Stimulated activated CD4-positive, alpha-beta T cell treated with anti-CD3 and anti-CD28 coated beads, Interleukin-2, amount 100 ng/mL, for 4 hours (primary cell): ENCODE measurements at regions not wholly inside any gene's neighbourhood (a gene's known extent, or its start where the extent isn't known, plus 50 kb on each side); places are given as distances from the start of the nearest gene placed in this dataset.
A peak's percentile ranks its signal among the peaks of the same experiment; 100 is the strongest.
"Not testable (repeated sequence)": the region's sequence is repeated elsewhere in the genome, so short reads cannot be mapped to it uniquely, and the experiment has no call there.

Experiments
- DNase-seq: peaks from one replicate; pipeline ENCODE4 v3.0.0-alpha.2; 2020; ENCODE audit warnings: low read depth

DNA sequence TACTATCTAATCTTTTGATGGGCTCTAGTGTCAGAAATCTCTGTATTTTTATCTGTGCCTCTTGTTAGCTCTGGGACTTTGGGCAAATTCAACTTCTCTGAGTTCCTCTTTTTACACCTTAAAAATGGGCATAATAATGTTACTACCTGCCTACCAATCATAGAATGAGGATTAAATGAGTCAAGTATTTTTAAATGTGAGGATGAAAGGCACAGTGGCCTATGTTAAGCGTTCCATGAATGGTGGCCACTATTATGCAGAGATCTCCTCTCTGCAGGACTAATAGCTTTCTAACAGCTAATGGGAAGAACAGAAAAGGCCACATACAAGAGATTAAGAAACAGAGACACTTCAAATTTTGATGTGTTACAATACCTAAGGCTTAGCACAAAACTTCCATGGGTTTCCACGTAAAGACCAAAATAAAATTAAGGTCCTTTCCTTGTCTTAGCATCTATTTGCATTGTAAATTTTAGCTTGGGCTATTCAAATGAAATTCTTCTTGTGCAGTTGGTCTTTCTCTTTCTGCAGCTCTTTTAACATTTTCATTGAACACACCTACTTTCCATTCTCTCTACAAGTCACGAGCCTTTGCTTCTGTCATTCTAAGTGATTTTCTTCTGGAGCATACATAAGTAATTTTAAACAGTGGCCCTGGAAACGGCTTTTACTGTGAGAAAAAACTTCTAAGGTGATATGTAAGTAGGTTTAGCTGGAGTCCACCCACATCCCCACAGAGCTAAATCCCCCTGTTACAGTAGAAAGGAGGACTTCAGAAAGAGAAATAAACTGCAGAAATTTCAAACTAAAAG, 117.9 kb upstream of the MED14 start:
- DNase-seq: no peak

DNA sequence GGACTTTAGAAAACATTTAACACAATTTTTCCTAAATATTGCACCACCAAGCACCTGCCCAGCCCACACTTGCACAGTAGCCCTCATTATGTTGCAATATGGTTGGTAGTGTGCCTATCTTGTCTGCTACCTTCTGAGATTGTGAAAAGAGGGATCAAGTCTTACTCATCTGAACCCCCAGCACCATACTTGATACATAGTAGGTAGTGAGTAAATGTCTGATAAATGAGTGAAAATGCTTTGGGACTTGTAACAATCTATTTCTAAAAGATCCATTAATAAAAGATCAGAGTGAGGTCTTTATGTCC, 118.4 kb upstream of the MED14 start:
- no peak for DNase-seq

DNA sequence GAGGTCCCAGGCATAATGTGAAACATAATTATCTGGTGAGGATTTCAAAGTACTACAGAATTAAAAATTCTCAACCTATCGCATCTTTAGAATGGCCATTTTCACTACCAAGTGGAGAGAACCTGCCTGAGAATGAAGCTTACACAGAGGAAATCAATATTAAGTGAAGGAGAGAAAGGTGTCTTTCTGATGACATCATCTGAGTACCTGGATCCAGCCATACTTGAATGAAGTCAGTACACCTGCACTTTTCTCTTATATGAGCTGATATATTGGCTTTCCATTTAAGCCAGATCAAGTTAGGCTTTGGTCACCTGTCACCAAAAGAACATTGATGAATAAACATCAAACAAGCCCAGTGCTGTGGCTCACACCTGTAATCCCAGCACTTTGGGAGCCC, 118.9 kb upstream of the MED14 start:
- DNase-seq: no peak

DNA sequence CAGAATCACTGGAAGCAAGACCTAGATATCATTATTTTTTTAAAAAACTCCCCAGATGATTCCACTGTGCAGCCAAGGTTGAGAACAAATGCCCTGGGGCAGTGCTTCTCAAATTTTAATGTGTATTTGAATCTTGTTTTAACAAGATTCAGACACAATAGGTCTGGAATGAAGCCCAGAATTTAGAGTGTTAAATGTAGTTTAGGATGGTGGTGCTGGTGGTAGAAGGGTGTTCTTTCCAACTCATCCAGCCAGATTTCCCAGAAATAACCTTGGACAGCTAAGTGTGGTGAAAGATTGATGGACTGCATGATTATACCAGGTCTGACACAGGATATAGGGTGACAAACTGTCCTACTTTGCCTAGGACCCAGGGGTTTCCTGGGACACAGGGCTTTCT, 120.1 kb upstream of the MED14 start:
- DNase-seq: no peak

DNA sequence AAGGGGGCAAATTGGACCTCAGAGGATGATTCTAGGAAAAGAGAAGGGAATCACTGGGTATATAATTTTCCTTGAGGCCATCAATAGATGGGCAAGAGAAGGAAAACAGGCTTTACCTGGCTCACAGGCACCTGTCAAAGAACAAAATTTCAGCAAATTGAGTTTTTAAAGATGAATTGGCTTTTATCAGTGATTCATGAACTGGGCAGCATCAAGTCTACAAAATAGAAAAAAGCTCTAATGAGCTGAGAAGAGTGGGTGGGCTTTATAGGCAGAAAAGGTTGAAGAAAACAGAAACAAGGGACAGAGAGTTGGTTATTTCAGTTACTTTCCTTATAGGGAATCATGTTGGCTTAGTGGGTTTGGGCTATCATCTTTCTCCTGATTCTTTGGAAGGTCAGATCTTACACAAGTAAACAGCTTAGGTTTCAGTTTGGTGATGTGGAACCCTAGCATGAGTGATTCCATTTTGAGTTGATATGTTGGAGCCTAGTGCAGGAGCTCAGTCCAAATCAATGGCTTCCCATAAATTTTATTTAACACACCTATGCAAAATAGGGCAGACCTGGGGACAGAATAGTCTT, 120.7 kb upstream of the MED14 start:
- no peak for DNase-seq

DNA sequence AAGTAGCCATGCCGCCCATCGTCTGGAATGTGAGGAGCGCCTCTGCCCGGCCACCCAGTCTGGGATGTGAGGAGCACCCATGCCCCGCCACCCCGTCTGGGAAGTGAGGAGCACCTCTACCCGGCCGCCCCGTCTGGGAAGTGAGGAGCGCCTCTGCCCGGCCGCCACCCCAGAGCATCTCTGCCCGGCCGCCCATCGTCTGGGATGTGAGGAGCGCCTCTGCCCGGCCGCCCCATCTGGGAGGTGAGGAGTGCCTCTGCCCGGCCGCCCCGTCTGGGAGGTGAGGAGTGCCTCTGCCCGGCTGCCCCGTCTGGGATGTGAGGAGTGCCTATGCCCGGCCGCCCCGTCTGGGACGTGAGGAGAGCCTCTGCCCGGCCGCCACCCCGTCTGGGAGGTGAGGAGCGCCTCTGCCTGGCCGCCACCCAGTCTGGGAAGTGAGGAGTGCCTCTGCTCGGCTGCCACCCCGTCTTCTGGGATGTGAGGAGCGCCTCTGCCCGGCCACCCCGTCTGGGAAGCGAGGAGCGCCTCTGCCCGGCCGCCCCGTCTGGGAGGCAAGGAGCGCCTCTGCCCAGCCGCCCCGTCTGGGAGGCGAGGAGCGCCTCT, 126.7 kb upstream of the MED14 start:
- DNase-seq: not testable (repeated sequence)

DNA sequence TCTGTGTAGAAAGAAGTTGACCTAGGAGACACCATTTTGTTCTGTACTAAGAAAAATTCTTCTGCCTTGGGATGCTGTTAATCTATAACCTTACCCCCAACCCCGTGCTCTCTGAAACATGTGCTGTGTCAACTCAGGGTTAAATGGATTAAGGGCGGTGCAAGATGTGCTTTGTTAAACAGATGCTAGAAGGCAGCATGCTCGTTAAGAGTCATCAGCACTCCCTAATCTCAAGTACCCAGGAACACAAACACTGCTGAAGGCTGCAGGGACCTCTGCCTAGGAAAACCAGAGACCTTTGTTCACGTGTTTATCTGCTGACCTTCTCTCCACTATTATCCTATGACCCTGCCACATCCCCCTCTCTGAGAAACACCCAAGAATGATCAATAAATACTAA, 127.9 kb upstream of the MED14 start:
- DNase-seq: not testable (repeated sequence)

DNA sequence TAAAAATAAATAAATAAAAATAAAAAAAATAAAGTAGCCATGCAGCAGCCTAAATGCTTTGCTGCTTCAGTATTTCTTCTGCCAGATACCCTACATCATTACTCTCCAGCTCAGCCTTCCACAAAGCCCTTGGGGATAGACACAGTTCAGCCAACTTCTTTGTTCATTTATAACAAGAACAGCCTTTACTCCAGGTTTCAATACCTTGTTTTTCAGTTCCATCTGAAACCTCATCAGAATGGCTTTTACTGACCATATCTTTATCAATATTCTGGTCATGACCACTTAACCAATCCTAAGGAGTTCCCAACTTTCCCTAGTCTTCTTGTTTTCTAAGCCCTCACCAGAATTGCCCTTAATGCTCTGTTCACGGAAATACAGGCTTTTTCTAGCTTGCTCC, 128.3 kb upstream of the MED14 start:
- no peak for DNase-seq

DNA sequence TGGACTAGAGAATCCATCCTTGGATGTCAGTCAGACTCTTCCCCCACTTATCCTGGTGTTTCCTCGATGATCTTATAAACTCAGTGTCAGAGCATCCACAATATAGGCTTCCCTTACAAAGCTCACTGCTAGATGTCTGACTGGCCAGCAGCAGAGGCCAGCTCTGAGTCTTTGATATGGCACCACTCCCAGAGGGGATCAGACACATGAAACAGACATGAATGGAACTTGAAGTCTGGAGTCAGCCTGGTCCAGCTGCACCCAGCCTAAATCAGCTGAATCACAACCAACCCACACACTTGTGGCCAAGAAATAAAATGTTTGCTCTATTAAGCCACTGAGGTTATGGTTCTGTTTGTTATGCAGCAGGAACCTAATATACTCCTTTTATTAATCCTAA, 129.6 kb upstream of the MED14 start:
- DNase-seq: no peak

DNA sequence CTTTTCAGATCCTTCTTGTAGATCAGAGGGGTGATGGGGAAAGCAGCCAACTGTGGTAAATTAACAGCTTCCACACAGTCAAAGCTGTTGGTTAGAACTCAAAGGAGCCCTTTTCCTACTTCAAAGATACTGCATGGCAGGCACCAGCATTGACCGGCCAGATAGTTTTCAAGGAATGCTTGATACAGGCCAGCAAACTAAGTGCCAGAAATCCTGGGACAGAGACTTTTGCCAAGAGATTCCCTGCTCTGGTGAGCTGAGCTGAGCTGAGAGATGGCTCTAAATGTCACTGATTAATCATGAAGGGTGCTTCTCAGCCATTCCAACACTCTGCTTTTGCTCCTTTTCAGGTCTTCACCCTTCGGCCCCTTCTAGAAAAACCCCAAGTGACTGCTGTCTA, 131.6 kb upstream of the MED14 start:
- DNase-seq: no peak

DNA sequence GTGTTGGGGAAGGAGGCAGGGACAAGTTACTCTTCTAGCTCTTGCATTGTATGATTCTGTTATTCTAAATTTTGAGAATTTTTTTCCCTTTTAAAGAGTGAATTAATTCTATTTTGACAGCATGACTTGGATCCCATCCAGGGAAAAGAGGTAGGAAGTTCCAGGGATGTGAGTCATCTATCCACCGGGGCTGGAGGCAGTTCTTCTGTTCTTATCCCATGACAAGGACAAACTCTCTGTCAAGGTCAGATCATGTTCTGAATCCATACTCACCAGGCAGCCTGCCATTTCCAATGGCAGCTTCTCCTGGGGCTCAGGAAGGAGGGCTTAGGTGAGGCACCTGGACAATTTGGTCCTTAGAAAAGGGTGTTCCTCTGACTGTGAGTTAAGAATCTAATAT, 132.0 kb upstream of the MED14 start:
- DNase-seq: no peak

DNA sequence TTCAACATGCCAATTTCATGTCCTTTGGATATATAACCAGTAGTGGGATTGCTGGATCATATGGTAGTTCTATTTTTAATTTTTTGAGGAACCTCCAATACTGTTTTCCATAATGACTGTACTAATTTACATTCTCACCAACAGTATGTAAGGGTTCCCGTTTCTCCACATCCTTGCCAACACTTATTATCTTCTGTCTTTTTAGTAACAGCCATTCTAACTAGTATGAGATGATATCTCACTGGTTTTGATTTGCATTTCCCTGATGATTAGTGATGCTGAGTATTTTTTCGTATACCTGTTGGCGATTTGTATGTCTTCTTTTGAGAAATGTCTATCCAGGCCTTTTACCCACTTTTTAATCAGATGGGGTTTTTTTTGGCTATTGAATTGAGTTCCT, 133.5 kb upstream of the MED14 start:
- DNase-seq: no peak

DNA sequence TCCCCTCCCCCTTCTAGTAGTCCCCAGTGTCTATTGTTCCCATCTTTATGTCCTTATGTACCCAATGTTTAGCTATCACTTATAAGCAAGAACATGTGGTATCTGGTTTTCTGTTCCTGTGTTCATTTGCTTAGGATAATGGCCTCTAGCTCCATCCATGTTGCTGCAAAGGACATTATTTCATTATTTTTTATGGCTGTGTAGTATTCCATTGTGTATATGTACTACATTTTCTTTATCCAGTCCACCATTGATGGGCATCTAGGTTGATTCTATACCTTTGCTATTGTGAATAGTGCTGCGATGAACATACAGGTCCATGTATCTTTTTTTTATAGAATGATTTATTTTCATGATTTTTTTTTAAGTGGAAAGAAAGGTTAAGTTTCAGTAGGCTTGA, 135.6 kb upstream of the MED14 start:
- DNase-seq: not testable (repeated sequence)

DNA sequence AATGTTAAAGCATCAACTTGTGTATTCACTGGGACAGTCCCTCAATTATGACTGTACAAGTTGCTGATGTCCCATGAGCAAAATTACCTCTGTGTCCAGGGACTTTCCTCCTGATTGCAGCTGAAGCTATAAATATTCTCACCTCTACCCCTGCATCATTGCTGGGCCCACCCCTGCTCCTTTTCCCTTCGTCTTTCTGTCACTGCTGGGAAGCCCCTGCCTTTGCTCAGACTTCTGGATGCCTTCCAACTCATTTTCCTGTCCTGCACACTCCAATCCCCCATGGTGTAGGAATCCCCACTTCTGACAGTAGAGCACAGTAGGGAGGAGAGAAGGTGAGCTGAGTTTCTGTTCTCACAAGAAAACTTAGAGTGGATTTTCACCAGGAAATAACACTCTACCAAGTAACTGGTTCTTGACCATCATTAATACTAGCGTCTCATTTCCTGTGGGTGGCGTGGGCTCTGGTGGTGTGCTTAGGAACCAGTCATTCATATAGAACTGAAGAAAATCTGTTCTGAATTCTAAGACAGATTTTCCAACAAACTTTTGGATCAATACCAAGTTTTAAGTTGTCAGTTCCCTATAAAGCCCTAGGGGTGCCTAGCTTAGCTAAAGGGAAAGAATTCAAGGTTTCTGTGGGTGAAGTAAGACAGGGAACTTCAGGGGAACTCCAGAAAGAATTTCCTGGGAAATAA, 136.2 kb upstream of the MED14 start:
- no peak for DNase-seq

DNA sequence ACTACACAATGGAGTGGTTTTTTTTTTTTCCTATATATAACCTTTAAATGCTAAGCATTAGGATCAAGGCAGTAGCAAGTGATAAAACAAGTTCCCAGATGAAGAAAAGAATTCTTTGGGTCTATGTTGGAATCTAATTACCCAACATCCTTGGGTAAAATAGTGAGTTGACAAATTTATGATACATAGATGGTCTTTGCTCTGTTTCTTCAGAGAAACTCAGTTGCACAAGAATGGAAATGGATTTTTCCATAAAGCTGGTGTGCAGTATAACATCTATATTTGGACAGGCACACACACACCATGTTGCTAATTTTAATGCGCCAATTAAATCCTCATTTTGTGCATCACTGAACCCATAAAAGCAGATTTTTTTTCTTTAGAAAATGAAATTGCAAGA, 137.0 kb upstream of the MED14 start:
- no peak for DNase-seq

DNA sequence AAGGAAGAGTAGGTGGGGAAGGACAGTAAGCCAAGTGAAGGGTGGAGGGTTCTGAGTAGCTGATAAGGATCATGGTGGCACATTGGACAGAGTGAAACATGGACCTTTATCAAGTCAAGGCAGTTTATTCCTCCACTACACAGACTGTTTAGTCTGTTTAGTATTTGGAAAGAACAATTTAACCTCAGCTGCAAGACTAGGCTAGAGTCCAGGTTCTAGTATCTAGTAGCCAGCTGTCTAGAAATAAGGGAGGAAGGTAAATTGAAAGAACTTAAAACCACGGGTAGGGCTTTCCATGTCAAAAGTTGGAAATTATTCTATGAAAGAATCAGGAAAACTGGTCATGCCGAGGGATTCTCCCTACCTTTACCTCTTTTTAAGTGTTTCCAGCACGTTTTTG, 140.1 kb upstream of the MED14 start:
- no peak for DNase-seq

DNA sequence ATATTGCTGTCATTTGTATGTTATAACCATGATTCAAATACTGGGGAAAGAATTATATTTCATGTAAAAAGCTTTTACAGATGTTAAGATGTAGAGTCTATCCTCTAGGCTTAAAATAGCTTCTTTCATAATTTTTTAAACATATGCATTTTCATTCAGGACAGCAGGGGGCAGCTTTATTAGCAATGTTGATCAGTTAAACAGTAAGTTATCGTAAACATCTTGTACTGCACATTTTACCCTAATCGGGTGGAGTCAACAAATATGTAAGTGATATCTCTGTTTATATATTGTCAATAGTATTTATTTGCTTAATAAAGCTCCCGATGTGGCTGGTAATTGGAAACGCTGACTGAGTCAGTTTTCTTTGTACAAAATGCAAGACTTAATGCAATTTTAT, 142.5 kb upstream of the MED14 start:
- DNase-seq: peak; percentile 2

DNA sequence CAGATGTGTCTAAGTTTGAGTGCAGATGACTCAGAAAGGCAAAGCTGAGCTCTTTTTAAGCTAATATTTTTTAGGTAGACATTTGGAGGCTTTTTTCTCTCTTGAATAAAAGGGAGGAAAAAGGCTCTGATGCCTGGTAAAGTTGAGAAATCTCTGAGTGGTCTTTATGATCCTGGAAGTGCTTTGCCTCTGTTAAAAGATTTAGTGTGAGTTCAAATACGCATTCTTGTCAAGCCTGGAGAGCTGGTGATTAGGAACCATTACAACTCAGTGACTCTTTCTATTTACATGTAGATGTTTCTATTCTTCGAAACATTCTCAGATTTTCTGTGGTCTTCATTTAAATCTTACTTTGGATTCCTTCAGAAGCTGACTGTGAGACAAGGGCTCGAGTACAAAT, 143.4 kb upstream of the MED14 start:
- DNase-seq: no peak

DNA sequence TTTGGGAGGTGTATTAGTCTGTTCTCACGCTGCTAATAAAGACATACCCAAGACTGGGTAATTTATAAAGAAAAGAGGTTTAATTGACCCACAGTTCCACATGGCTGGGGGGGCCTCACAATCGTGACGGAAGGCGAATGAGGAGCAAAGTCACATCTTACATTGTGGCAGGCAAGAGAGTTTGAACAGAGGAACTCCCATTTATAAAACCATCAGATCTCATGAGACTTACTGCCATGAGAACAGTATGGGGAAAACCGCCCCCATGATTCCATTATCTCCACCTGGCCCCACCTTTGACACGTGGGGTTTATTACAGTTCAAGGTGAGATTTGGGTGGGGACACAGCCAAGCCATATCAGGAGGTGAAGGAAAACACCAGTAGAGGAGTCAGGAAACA, 143.8 kb upstream of the MED14 start:
- DNase-seq: not testable (repeated sequence)

DNA sequence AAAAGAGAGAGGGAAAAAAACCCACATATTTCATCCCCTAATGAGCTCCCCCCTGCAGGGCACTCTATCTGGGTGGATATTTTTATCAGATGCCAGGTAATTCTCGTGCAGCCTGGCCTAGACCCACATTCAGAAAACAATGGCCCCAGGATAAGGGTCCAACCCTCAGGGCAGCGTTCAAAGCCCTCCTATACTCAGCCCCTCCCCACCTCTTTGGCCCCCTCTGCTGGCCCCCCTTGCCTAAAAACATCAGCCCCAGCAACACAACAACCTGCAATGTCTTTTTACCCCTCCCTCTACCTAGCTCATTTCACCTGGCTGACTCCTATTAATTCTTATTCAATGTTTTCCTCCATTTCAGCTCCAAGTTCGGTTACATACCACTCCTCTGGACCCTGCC, 145.4 kb upstream of the MED14 start:
- no peak for DNase-seq

DNA sequence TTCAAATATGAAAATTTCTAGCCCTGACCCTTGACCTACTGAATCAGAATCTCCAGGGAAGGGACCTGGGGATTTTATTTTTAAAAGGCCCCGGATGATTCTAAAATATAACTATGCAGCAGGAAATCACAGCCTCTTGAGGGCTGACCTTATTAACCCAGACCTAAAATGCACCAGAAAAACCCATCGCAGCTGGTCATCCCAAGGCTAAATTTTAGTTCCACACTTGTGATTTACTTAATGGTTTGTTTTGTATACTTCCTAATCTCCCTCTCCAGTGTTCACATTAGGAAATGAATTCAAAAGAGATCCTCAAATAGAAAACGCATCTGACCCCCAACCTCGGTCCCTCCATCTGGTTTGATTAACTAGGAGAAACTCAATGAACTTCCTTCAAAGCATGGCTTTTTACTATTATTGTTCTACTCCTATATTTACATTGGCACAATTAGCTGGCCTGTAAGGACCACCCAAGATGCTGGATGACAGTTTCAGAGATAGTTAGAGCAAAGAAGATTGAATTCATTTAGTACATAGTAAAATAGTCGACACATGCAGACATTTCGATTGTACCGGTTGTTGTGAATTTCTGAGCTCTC, 147.8 kb upstream of the MED14 start:
- no peak for DNase-seq

DNA sequence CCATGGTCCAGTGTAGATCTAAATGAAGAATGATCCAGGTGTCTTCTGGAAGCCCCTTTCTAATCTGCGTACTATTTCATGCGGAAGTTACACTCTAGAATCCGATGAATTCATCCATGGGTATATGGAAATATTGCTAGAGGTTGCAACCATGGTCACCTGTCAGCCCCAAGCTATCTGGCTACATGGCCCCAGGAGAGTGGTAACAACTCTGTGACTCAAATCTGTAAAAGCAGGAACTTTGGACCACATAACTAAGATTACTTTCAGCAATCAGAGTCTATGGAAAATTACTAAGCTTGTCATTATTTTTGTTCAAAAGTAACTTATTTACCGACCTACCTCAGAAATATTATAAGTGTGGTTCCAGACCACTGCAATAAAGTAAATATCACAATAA, 150.6 kb upstream of the MED14 start:
- DNase-seq: no peak

DNA sequence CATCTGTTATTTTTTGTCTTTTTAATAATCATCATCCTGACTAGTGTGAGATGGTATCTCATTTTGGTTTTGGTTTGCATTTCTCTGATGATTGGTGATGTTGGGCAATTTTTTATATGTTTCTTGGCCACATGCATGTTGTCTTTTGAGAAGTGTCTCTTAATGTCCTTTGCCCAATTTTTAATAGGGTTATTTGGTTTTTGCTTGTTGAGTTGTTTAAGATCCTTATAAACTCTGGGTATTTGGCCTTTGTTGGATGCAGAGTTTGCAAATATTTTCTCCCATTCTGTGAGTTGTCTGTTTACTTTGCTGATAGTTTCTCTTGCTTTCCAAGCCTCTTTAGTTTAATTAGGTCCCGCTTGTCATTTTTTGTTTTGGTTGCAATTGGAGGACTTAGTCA, 152.1 kb upstream of the MED14 start:
- DNase-seq: no peak
